ENCODE measurements at regions not wholly inside any gene's neighbourhood (a gene's known extent, or its start where the extent isn't known, plus 50 kb on each side); places are given as distances from the start of the nearest gene placed in this dataset.
"Not testable (repeated sequence)": the region's sequence is repeated elsewhere in the genome, so short reads cannot be mapped to it uniquely, and the experiment has no call there.

- no peak for DNase-seq
These were observed 636.0 kb upstream of the TPK1 start for GRCh38 chr7:145471883-145472282.

GRCh38 chr7:145464287-145464686 is 628.4 kb upstream of the TPK1 start:
- DNase-seq, result no peak

GRCh38 chr7:145462463-145462862 is 626.6 kb upstream of the TPK1 start:
- no peak for DNase-seq

GRCh38 chr7:145434811-145435210 is 599.0 kb upstream of the TPK1 start:
- no peak for DNase-seq

GRCh38 chr7:145431834-145432233 is 596.0 kb upstream of the TPK1 start:
- no peak for DNase-seq

GRCh38 chr7:145418481-145418880 is 582.6 kb upstream of the TPK1 start:
- DNase-seq, result not testable (repeated sequence)

GRCh38 chr7:145411066-145411465 is 575.2 kb upstream of the TPK1 start:
- no peak for DNase-seq

GRCh38 chr7:145398758-145399157 is 562.9 kb upstream of the TPK1 start:
- DNase-seq, result no peak

GRCh38 chr7:145394126-145394525 is 558.3 kb upstream of the TPK1 start:
- DNase-seq, result no peak

GRCh38 chr7:145382762-145383161 is 546.9 kb upstream of the TPK1 start:
- DNase-seq, result no peak

GRCh38 chr7:145378197-145378596 is 542.3 kb upstream of the TPK1 start:
- no peak for DNase-seq

GRCh38 chr7:145360511-145361100 is 524.8 kb upstream of the TPK1 start:
- no peak for DNase-seq

GRCh38 chr7:145350334-145350733 is 514.5 kb upstream of the TPK1 start:
- no peak for DNase-seq

- DNase-seq, result not testable (repeated sequence)
These were observed 513.6 kb upstream of the TPK1 start for GRCh38 chr7:145349452-145349851.

GRCh38 chr7:145347271-145347670 is 511.4 kb upstream of the TPK1 start:
- no peak for DNase-seq

- no peak for DNase-seq
These were observed 503.5 kb upstream of the TPK1 start for GRCh38 chr7:145339319-145339718.

GRCh38 chr7:145331522-145331921 is 495.7 kb upstream of the TPK1 start:
- DNase-seq, result no peak

- no peak for DNase-seq
These were observed 495.2 kb upstream of the TPK1 start for GRCh38 chr7:145331076-145331475.

GRCh38 chr7:145327646-145328045 is 491.8 kb upstream of the TPK1 start:
- DNase-seq, result no peak

GRCh38 chr7:145324081-145324480 is 488.2 kb upstream of the TPK1 start:
- DNase-seq, result no peak

- DNase-seq, result no peak
These were observed 477.7 kb upstream of the TPK1 start for GRCh38 chr7:145313551-145313950.

GRCh38 chr7:145293754-145294153 is 457.9 kb upstream of the TPK1 start:
- DNase-seq, result no peak

GRCh38 chr7:145293228-145293701 is 457.4 kb upstream of the TPK1 start:
- DNase-seq, result no peak

- no peak for DNase-seq
These were observed 453.5 kb upstream of the TPK1 start for GRCh38 chr7:145289384-145289783.

All from anterior cingulate cortex (tissue), 58 donors.